ENCODE measurements at regions not wholly inside any gene's neighbourhood (a gene's known extent, or its start where the extent isn't known, plus 50 kb on each side); places are given as distances from the start of the nearest gene placed in this dataset.

- ATAC-seq, result no peak
- intact Hi-C loops (cut with DNase I), result no loop called here
- H3K27me3 ChIP-seq, result no peaks in the 10 kb centered on the region
These were observed 484.6 kb downstream of the SATB2 start for GRCh38 chr2:198973181-198973580.

GRCh38 chr2:198968545-198968944 lies 489.2 kb downstream of the SATB2 start:
- DNase-seq, result no peak
- no peak overlapping the region for H3K27ac ChIP-seq

More at GRCh38 chr2:198973181-198973580, 484.6 kb downstream of the SATB2 start:
- Histone ChIP-seq H3K4me3 (no peak overlapping the region), H3K9me3 (peaks cover 0 to 40% of the 10 kb centered on the region in 2 donors), H3K4me1 (no peaks in the 10 kb centered on the region), H3K27ac (no peak overlapping the region), H3K36me3 (no peaks in the 10 kb centered on the region)
- no peak for DNase-seq
- no peak for TF ChIP-seq CTCF (IDR thresholded peaks at IDR 0.05)

GRCh38 chr2:198966269-198966668 lies 491.5 kb downstream of the SATB2 start:
- H3K4me1 ChIP-seq, result no peaks in the 10 kb centered on the region
- intact Hi-C loops (cut with DNase I), result no loop called here
- no peaks in the 10 kb centered on the region for H3K36me3 ChIP-seq
- H3K4me3 ChIP-seq, result no peak overlapping the region
- no peak for TF ChIP-seq CTCF (IDR thresholded peaks at IDR 0.05)
- no peaks in the 10 kb centered on the region for H3K9me3 ChIP-seq
- no peak for DNase-seq
- ATAC-seq, result no peak
- no peaks in the 10 kb centered on the region for H3K27me3 ChIP-seq
- no peak overlapping the region for H3K27ac ChIP-seq

More at GRCh38 chr2:198968545-198968944, 489.2 kb downstream of the SATB2 start:
- Histone ChIP-seq H3K27me3 (no peaks in the 10 kb centered on the region), H3K4me3 (no peak overlapping the region), H3K36me3 (no peaks in the 10 kb centered on the region), H3K4me1 (no peaks in the 10 kb centered on the region), H3K9me3 (peaks cover 0 to 2% of the 10 kb centered on the region in 2 donors)
- no peak for ATAC-seq
- intact Hi-C loops (cut with DNase I), result no loop called here
- TF ChIP-seq CTCF (IDR thresholded peaks at IDR 0.05), result no peak

GRCh38 chr2:198961547-198961946 lies 496.2 kb downstream of the SATB2 start:
- no peaks in the 10 kb centered on the region for H3K4me1 ChIP-seq
- no peak overlapping the region for H3K27ac ChIP-seq
- no peaks in the 10 kb centered on the region for H3K36me3 ChIP-seq
- no peak for DNase-seq
- no peaks in the 10 kb centered on the region for H3K27me3 ChIP-seq
- TF ChIP-seq CTCF (IDR thresholded peaks at IDR 0.05), result no peak
- no peak for ATAC-seq
- H3K9me3 ChIP-seq, result no peaks in the 10 kb centered on the region
- intact Hi-C loops (cut with DNase I), result no loop called here
- no peak overlapping the region for H3K4me3 ChIP-seq

GRCh38 chr2:198957181-198957580 lies 500.6 kb downstream of the SATB2 start:
- Histone ChIP-seq H3K27me3 (no peaks in the 10 kb centered on the region), H3K27ac (no peak overlapping the region), H3K36me3 (no peaks in the 10 kb centered on the region), H3K4me1 (no peaks in the 10 kb centered on the region), H3K4me3 (no peak overlapping the region), H3K9me3 (no peaks in the 10 kb centered on the region)
- no peak for DNase-seq
- TF ChIP-seq CTCF (IDR thresholded peaks at IDR 0.05), result no peak
- no peak for ATAC-seq
- intact Hi-C loops (cut with DNase I), result no loop called here
